ENCODE measurements at regions not wholly inside any gene's neighbourhood (a gene's known extent, or its start where the extent isn't known, plus 50 kb on each side); places are given as distances from the start of the nearest gene placed in this dataset.
"Not testable (repeated sequence)": the region's sequence is repeated elsewhere in the genome, so short reads cannot be mapped to it uniquely, and the experiment has no call there.

- Mint-ChIP-seq H3K36me3 (no peaks in the 10 kb centered on the region), H3K27me3 (no peaks in the 10 kb centered on the region), H3K9me3 (peaks cover 33% of the 10 kb centered on the region), H3K4me3 (no peak overlapping the region), H3K4me1 (no peaks in the 10 kb centered on the region), H3K27ac (no peak overlapping the region)
Measured at GRCh38 chr3:6750782-6751181, 110.1 kb upstream of the GRM7 start.

GRCh38 chr3:6753536-6753935, 107.4 kb upstream of the GRM7 start:
- no peaks in the 10 kb centered on the region for H3K4me1 Mint-ChIP-seq
- no peaks in the 10 kb centered on the region for H3K36me3 Mint-ChIP-seq
- H3K4me3 Mint-ChIP-seq = no peak overlapping the region
- H3K27me3 Mint-ChIP-seq = no peaks in the 10 kb centered on the region
- H3K9me3 Mint-ChIP-seq = peaks cover 26% of the 10 kb centered on the region
- H3K27ac Mint-ChIP-seq = no peak overlapping the region

GRCh38 chr3:6769532-6770396, 91.2 kb upstream of the GRM7 start:
- H3K4me1 Mint-ChIP-seq, H3K9me3 Mint-ChIP-seq, H3K4me3 Mint-ChIP-seq, H3K27me3 Mint-ChIP-seq, H3K36me3 Mint-ChIP-seq, H3K27ac Mint-ChIP-seq: not testable (repeated sequence)

GRCh38 chr3:6770397-6770690, 90.6 kb upstream of the GRM7 start:
- H3K27me3 Mint-ChIP-seq = no peaks in the 10 kb centered on the region

GRCh38 chr3:6771171-6771570, 89.7 kb upstream of the GRM7 start:
- H3K27ac Mint-ChIP-seq = no peak overlapping the region
- no peaks in the 10 kb centered on the region for H3K36me3 Mint-ChIP-seq
- no peaks in the 10 kb centered on the region for H3K9me3 Mint-ChIP-seq
- no peaks in the 10 kb centered on the region for H3K27me3 Mint-ChIP-seq
- no peak overlapping the region for H3K4me3 Mint-ChIP-seq
- no peaks in the 10 kb centered on the region for H3K4me1 Mint-ChIP-seq

More at GRCh38 chr3:6770397-6770690, 90.6 kb upstream of the GRM7 start:
- Mint-ChIP-seq H3K4me1 (no peaks in the 10 kb centered on the region), H3K36me3 (no peaks in the 10 kb centered on the region), H3K27ac (no peak overlapping the region), H3K9me3 (no peaks in the 10 kb centered on the region), H3K4me3 (no peak overlapping the region)

GRCh38 chr3:6779140-6779539, 81.8 kb upstream of the GRM7 start:
- Mint-ChIP-seq H3K9me3 (no peaks in the 10 kb centered on the region), H3K36me3 (no peaks in the 10 kb centered on the region), H3K4me3 (no peak overlapping the region), H3K27ac (no peak overlapping the region), H3K27me3 (no peaks in the 10 kb centered on the region), H3K4me1 (no peaks in the 10 kb centered on the region)

GRCh38 chr3:6781092-6781491, 79.8 kb upstream of the GRM7 start:
- Mint-ChIP-seq H3K4me1 (no peaks in the 10 kb centered on the region), H3K4me3 (no peak overlapping the region), H3K36me3 (no peaks in the 10 kb centered on the region)

GRCh38 chr3:6785726-6786125, 75.2 kb upstream of the GRM7 start:
- Mint-ChIP-seq H3K4me1 (no peaks in the 10 kb centered on the region), H3K9me3 (no peaks in the 10 kb centered on the region), H3K4me3 (no peak overlapping the region), H3K27ac (no peak overlapping the region), H3K27me3 (no peaks in the 10 kb centered on the region), H3K36me3 (no peaks in the 10 kb centered on the region)

More at GRCh38 chr3:6781092-6781491, 79.8 kb upstream of the GRM7 start:
- no peak overlapping the region for H3K27ac Mint-ChIP-seq
- H3K27me3 Mint-ChIP-seq = no peaks in the 10 kb centered on the region
- H3K9me3 Mint-ChIP-seq = no peaks in the 10 kb centered on the region

GRCh38 chr3:6791161-6791560, 69.8 kb upstream of the GRM7 start:
- no peak overlapping the region for H3K4me3 Mint-ChIP-seq
- no peak overlapping the region for H3K27ac Mint-ChIP-seq
- no peaks in the 10 kb centered on the region for H3K36me3 Mint-ChIP-seq
- H3K27me3 Mint-ChIP-seq = no peaks in the 10 kb centered on the region
- H3K9me3 Mint-ChIP-seq = no peaks in the 10 kb centered on the region
- no peaks in the 10 kb centered on the region for H3K4me1 Mint-ChIP-seq

GRCh38 chr3:6799264-6799915, 61.5 kb upstream of the GRM7 start:
- H3K9me3 Mint-ChIP-seq = no peaks in the 10 kb centered on the region
- no peak overlapping the region for H3K27ac Mint-ChIP-seq
- no peaks in the 10 kb centered on the region for H3K27me3 Mint-ChIP-seq
- H3K36me3 Mint-ChIP-seq = no peaks in the 10 kb centered on the region
- H3K4me3 Mint-ChIP-seq = no peak overlapping the region
- H3K4me1 Mint-ChIP-seq = no peaks in the 10 kb centered on the region

- no peak overlapping the region for H3K4me3 Mint-ChIP-seq
- no peaks in the 10 kb centered on the region for H3K9me3 Mint-ChIP-seq
- no peaks in the 10 kb centered on the region for H3K4me1 Mint-ChIP-seq
- no peaks in the 10 kb centered on the region for H3K27me3 Mint-ChIP-seq
- H3K27ac Mint-ChIP-seq = no peak overlapping the region
- no peaks in the 10 kb centered on the region for H3K36me3 Mint-ChIP-seq
Measured at GRCh38 chr3:6803619-6804018, 57.3 kb upstream of the GRM7 start.

- H3K27ac Mint-ChIP-seq = no peak overlapping the region
- no peaks in the 10 kb centered on the region for H3K9me3 Mint-ChIP-seq
- no peaks in the 10 kb centered on the region for H3K27me3 Mint-ChIP-seq
- H3K4me3 Mint-ChIP-seq = no peak overlapping the region
- H3K36me3 Mint-ChIP-seq = no peaks in the 10 kb centered on the region
- H3K4me1 Mint-ChIP-seq = no peaks in the 10 kb centered on the region
Measured at GRCh38 chr3:6805236-6805635, 55.7 kb upstream of the GRM7 start.

- Mint-ChIP-seq H3K27ac (no peak overlapping the region), H3K27me3 (no peaks in the 10 kb centered on the region), H3K36me3 (no peaks in the 10 kb centered on the region), H3K9me3 (no peaks in the 10 kb centered on the region), H3K4me1 (no peaks in the 10 kb centered on the region), H3K4me3 (no peak overlapping the region)
Measured at GRCh38 chr3:6806991-6807390, 53.9 kb upstream of the GRM7 start.

- Mint-ChIP-seq H3K9me3 (no peaks in the 10 kb centered on the region), H3K27me3 (no peaks in the 10 kb centered on the region), H3K4me1 (no peaks in the 10 kb centered on the region), H3K4me3 (no peak overlapping the region), H3K27ac (no peak overlapping the region), H3K36me3 (no peaks in the 10 kb centered on the region)
Measured at GRCh38 chr3:6807967-6808588, 52.8 kb upstream of the GRM7 start.

GRCh38 chr3:6809349-6809748, 51.6 kb upstream of the GRM7 start:
- Mint-ChIP-seq H3K36me3 (no peaks in the 10 kb centered on the region), H3K4me3 (no peak overlapping the region), H3K4me1 (no peaks in the 10 kb centered on the region), H3K9me3 (no peaks in the 10 kb centered on the region), H3K27ac (no peak overlapping the region), H3K27me3 (no peaks in the 10 kb centered on the region)
